ENCODE measurements at regions not wholly inside any gene's neighbourhood (a gene's known extent, or its start where the extent isn't known, plus 50 kb on each side); places are given as distances from the start of the nearest gene placed in this dataset.
"Not testable (repeated sequence)": the region's sequence is repeated elsewhere in the genome, so short reads cannot be mapped to it uniquely, and the experiment has no call there.

DNA sequence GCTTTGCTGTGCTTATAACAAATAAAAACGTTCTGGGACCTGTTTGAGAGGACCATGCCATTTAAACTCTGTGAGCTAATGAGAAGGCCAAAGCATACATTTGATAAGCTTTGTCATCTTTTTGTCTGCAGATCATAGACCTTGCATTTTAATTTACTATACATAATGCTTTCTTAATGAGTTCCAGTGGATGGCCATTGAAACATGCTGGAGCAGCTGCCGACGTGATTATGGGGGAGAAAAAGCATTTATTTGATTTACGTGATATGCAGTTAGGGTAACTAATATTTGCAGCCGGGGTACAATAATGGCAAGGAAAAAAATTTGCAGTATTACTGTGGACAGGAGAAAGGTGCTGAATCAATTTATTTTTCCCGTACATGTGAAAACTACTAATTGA is 240.2 kb downstream of the FAT3 start:
- intact Hi-C loops (cut with DNase I; ENCODE audit: low total_unique reads) = loop anchor here (5.0 kb wide), 1 partner anchor 1087 kb away; no protein-coding TSS in a partner anchor
- whole genome bisulfite sequencing, 2 donors = 61 to 65% methylated on average over 6 of the region's 6 CpGs
- DNase-seq (ENCODE audit: low spot score in 2 of 2) = no peak
- TF ChIP-seq, protein P1, sequence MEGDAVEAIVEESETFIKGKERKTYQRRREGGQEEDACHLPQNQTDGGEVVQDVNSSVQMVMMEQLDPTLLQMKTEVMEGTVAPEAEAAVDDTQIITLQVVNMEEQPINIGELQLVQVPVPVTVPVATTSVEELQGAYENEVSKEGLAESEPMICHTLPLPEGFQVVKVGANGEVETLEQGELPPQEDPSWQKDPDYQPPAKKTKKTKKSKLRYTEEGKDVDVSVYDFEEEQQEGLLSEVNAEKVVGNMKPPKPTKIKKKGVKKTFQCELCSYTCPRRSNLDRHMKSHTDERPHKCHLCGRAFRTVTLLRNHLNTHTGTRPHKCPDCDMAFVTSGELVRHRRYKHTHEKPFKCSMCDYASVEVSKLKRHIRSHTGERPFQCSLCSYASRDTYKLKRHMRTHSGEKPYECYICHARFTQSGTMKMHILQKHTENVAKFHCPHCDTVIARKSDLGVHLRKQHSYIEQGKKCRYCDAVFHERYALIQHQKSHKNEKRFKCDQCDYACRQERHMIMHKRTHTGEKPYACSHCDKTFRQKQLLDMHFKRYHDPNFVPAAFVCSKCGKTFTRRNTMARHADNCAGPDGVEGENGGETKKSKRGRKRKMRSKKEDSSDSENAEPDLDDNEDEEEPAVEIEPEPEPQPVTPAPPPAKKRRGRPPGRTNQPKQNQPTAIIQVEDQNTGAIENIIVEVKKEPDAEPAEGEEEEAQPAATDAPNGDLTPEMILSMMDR (IDR thresholded peaks at IDR 0.05) = no peak
- TF ChIP-seq POLR2A (IDR thresholded peaks at IDR 0.05) = no peak
- H3K4me3 ChIP-seq (ENCODE audit: low read depth, poor library complexity, severe bottlenecking) = no peak overlapping the region

DNA sequence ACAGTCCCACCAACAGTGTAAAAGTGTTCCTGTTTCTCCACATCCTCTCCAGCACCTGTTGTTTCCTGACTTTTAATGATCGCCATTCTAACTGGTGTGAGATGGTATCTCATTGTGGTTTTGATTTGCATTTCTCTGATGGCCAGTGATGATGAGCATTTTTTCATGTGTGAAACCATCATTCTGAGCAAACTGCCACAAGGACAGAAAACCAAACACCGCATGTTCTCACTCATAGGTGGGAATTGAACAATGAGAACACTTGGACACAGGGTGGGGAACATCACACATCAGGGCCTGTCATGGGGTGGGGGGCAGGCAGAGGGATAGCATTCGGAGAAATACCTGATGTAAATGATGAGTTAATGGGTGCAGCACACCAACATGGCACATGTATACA is 240.8 kb downstream of the FAT3 start:
- H3K4me3 ChIP-seq (ENCODE audit: low read depth, poor library complexity, severe bottlenecking); intact Hi-C loops (cut with DNase I; ENCODE audit: low total_unique reads); DNase-seq (ENCODE audit: low spot score in 2 of 2): not testable (repeated sequence)
- WGBS, 2 donors = 77 to 92% methylated on average over 3 of the region's 3 CpGs

DNA sequence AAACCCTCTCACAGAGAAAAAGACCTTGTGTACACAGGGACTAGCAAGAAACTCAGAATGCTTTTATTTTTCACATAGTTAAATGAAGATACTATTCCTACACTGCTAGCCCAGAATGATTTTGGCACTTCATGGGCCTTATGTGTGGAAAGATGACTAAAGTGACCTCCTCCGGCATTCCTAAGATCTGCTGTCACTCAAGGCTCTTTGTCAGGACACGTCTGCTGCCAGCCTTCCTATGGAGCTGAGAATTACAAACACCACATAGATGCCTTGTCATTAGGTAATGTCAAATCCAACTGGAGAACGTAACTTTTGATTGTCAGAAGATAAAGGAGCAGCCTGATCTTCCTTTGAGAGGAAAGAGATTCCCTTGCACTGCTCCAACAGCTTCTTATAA is 249.1 kb downstream of the FAT3 start:
- no peak overlapping the region for H3K4me3 ChIP-seq (ENCODE audit: low read depth, poor library complexity, severe bottlenecking)
- DNase-seq (ENCODE audit: low spot score in 2 of 2) = no peak
- 33 to 35% methylated on average over 3 of the region's 3 CpGs for whole genome bisulfite sequencing, 2 donors
- intact Hi-C loops (cut with DNase I; ENCODE audit: low total_unique reads) = no loop called here
- TF ChIP-seq, protein P1 (IDR thresholded peaks at IDR 0.05) = no peak
- TF ChIP-seq POLR2A (IDR thresholded peaks at IDR 0.05) = no peak

DNA sequence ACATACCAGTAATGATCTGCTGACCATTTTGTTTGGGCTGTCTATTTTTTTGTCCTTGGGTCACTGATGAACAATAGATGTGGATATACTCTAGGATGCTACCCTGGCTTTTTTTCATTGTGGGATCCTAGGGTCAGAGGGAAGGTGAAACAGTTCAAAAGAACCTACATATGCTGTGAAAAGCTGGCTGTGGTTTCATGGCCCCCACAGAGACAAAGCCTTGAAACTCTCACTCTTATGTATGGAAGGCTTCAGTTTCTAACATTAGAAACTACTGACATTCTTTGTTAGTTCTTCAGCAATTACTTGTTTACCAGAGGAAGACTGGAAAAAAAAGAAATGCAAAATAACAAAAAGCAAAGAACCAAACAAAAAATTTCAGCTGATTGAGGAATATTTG is 250.7 kb downstream of the FAT3 start:
- no peak overlapping the region for H3K4me3 ChIP-seq (ENCODE audit: low read depth, poor library complexity, severe bottlenecking)
- intact Hi-C loops (cut with DNase I; ENCODE audit: low total_unique reads) = no loop called here
- TF ChIP-seq POLR2A (IDR thresholded peaks at IDR 0.05) = no peak
- TF ChIP-seq, protein P1 (IDR thresholded peaks at IDR 0.05) = no peak
- no peak for DNase-seq (ENCODE audit: low spot score in 2 of 2)

DNA sequence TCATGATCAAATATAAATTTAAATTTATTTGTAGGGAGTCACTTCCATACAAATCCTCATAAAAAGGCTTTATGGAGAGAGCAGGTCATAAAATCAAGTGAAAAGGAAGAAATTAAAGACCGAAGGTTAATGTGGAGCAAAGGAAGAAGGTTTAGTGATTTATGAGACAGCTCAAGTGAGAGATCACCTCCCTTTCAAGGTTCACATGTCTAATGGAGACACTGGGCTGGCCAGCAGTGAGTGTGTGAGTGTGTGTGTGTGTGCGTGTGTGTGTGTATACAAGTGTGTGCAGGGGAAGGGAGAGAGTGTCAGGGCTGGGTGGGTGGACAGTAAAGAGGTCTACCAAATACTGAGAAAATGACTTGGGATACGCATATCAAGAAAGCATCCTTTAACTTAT is 251.2 kb downstream of the FAT3 start:
- TF ChIP-seq POLR2A (IDR thresholded peaks at IDR 0.05) = no peak
- TF ChIP-seq, protein P1 (IDR thresholded peaks at IDR 0.05) = no peak
- no peak overlapping the region for H3K4me3 ChIP-seq (ENCODE audit: low read depth, poor library complexity, severe bottlenecking)
- 72 to 75% methylated on average over 3 of the region's 3 CpGs for WGBS, 2 donors
- intact Hi-C loops (cut with DNase I; ENCODE audit: low total_unique reads) = no loop called here
- no peak for DNase-seq (ENCODE audit: low spot score in 2 of 2)

DNA sequence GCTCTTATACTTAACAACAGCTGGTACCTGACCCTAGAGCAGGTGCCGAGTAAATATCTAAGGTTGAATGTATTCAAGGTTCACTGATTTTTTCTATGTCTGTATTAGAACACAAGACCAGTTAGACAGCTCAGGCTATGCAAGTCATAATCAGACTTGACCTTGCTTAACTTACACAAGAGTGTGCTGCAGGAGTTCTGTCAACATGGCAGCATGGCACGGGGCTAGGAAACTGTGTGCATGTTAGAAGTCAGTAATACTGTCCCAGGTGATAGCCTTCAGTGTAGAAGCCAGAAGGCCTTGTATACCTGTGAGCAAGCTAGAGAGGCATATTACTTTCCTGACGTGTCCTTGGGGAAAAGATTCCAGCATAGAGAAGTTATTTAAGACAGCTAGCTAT is 253.1 kb downstream of the FAT3 start:
- TF ChIP-seq, protein P1 (IDR thresholded peaks at IDR 0.05) = no peak
- TF ChIP-seq POLR2A (IDR thresholded peaks at IDR 0.05) = no peak
- intact Hi-C loops (cut with DNase I; ENCODE audit: low total_unique reads) = no loop called here
- H3K4me3 ChIP-seq (ENCODE audit: low read depth, poor library complexity, severe bottlenecking) = no peak overlapping the region
- 81 to 82% methylated on average over 3 of the region's 3 CpGs for WGBS, 2 donors
- DNase-seq (ENCODE audit: low spot score in 2 of 2) = no peak
